ENCODE measurements at regions not wholly inside any gene's neighbourhood (a gene's known extent, or its start where the extent isn't known, plus 50 kb on each side); places are given as distances from the start of the nearest gene placed in this dataset.

DNA sequence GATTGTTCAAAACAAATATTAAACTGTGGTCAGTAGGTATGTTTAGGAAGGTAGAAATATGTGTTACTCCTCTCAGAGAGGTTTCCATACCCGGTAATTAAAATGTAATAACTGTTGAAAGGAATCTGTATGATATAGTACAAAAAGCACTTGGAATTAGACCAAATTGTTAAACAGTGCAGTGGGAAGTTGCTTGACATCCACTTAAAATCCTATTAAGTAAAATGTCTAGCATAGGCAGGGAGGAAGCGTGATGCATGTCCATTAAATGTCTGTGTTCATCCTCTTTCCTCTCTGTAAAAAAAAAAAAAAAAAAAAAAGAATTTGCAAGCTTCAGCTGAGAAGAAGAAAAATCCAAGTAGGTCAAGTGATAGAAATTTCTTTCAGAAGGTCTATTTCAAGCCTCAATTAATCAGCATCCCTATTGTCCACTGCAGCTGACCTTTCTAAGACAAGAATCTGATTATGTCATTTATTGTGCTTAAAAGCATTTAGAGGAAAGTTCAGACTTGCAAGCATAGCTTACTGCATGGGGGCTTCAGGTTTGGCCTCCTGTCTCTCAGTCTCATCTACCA lies 265.6 kb upstream of the RGS6 start:
- TF ChIP-seq CTCF (IDR thresholded peaks at IDR 0.05; ENCODE audit: low read length): no peak
- no peak for TF ChIP-seq EZH2 (IDR thresholded peaks at IDR 0.05; ENCODE audit: borderline replicate concordance, low read length)

Data from OCI-LY1 (cell line).